ENCODE measurements at regions not wholly inside any gene's neighbourhood (a gene's known extent, or its start where the extent isn't known, plus 50 kb on each side); places are given as distances from the start of the nearest gene placed in this dataset.

DNA sequence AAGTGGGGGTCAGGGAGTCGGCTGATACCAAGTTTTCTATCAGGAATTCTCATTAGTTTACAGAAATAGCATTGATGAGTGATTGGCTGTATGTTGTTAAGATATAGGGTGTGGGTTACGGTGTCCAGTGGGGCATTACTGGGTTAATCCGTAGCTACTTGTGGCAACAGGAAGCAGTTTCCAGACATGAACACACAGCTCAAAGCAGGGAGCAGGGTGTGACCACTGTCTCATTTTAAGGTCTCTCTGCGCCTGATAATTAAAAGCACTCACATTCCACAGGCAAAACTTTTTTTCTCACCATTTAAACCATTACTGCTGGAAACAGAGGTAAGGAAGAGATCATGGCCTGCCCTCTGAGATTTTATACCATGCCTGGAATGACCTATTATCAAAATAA, 114.9 kb downstream of the SIK1 start:
- H3K27me3 ChIP-seq (ENCODE audit: insufficient read depth), result no peaks in the 10 kb centered on the region
- DNase-seq, result no peak
- no peak overlapping the region for H3K4me3 ChIP-seq (ENCODE audit: low read depth in 2 of 2, low read length in 1 of 2)
- H2AFZ ChIP-seq (ENCODE audit: low read depth), result no peak overlapping the region
- no peaks in the 10 kb centered on the region for H3K36me3 ChIP-seq (replicated peaks in 1 of 2; ENCODE audit: control insufficient read depth in 1 of 2, insufficient read depth in 2 of 2, low read length in 1 of 2)
- H3K79me2 ChIP-seq (ENCODE audit: insufficient read depth), result no peaks in the 10 kb centered on the region
- no peaks in the 10 kb centered on the region for H4K20me1 ChIP-seq (ENCODE audit: insufficient read depth)
- H3K9ac ChIP-seq, result no peak overlapping the region
- ChIA-PET CTCF (interaction anchor here (1.2 kb wide), 2 partner anchors 13 to 334 kb away, joined by 3 read pairs; no protein-coding TSS in a partner anchor), POLR2A (no interaction called here)
- H3K9me3 ChIP-seq, result no peaks in the 10 kb centered on the region
- peaks cover 0 to 4% of the 10 kb centered on the region in 2 experiments; a peak in 1 of 4 replicates for H3K4me1 ChIP-seq (ENCODE audit: control insufficient read depth in 1 of 2, insufficient read depth in 2 of 2, low read depth in 1 of 2, low read length in 1 of 2)
- TF ChIP-seq POLR2AphosphoS5 (IDR thresholded peaks at IDR 0.05; ENCODE audit: low read depth, low read length) (no peak), TAF1 (IDR thresholded peaks at IDR 0.05; ENCODE audit: borderline replicate concordance, low read depth, low read length) (no peak), RAD21 (IDR thresholded peaks at IDR 0.05; ENCODE audit: low read length) (no peak), SMC3 (IDR thresholded peaks at IDR 0.05; ENCODE audit: low read depth, low read length) (no peak), MXI1 (IDR thresholded peaks at IDR 0.05; ENCODE audit: low read depth, low read length) (no peak), NRF1 (IDR thresholded peaks at IDR 0.05; ENCODE audit: low read depth, low read length) (no peak), FOXJ3 (CRISPR knock-in tag; IDR thresholded peaks at IDR 0.05) (no peak), MEF2A (IDR thresholded peaks at IDR 0.05; ENCODE audit: borderline replicate concordance, low read depth) (no peak), JUND (IDR thresholded peaks at IDR 0.05) (no peak), FOSL2 (IDR thresholded peaks at IDR 0.05; ENCODE audit: borderline replicate concordance, low read depth) (no peak), CHD2 (IDR thresholded peaks at IDR 0.05; ENCODE audit: low read length, partially characterized antibody) (no peak), RFX5 (IDR thresholded peaks at IDR 0.05; ENCODE audit: low read length) (no peak), ELF1 (IDR thresholded peaks at IDR 0.05) (no peak), YY1 (IDR thresholded peaks at IDR 0.05; ENCODE audit: low read depth) (no peak)
- TF ChIP-seq, protein P1, sequence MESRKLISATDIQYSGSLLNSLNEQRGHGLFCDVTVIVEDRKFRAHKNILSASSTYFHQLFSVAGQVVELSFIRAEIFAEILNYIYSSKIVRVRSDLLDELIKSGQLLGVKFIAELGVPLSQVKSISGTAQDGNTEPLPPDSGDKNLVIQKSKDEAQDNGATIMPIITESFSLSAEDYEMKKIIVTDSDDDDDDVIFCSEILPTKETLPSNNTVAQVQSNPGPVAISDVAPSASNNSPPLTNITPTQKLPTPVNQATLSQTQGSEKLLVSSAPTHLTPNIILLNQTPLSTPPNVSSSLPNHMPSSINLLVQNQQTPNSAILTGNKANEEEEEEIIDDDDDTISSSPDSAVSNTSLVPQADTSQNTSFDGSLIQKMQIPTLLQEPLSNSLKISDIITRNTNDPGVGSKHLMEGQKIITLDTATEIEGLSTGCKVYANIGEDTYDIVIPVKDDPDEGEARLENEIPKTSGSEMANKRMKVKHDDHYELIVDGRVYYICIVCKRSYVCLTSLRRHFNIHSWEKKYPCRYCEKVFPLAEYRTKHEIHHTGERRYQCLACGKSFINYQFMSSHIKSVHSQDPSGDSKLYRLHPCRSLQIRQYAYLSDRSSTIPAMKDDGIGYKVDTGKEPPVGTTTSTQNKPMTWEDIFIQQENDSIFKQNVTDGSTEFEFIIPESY (IDR thresholded peaks at IDR 0.05; ENCODE audit: borderline replicate concordance, low read depth), result no peak
- TF ChIP-seq, protein P2, sequence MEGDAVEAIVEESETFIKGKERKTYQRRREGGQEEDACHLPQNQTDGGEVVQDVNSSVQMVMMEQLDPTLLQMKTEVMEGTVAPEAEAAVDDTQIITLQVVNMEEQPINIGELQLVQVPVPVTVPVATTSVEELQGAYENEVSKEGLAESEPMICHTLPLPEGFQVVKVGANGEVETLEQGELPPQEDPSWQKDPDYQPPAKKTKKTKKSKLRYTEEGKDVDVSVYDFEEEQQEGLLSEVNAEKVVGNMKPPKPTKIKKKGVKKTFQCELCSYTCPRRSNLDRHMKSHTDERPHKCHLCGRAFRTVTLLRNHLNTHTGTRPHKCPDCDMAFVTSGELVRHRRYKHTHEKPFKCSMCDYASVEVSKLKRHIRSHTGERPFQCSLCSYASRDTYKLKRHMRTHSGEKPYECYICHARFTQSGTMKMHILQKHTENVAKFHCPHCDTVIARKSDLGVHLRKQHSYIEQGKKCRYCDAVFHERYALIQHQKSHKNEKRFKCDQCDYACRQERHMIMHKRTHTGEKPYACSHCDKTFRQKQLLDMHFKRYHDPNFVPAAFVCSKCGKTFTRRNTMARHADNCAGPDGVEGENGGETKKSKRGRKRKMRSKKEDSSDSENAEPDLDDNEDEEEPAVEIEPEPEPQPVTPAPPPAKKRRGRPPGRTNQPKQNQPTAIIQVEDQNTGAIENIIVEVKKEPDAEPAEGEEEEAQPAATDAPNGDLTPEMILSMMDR (IDR thresholded peaks at IDR 0.05), result no peak
- no peaks in the 10 kb centered on the region for H3K9me2 ChIP-seq
- H3F3A ChIP-seq (replicated peaks; ENCODE audit: insufficient read depth), result no peaks in the 10 kb centered on the region
- no peak overlapping the region for H3K27ac ChIP-seq (ENCODE audit: low read depth in 2 of 2, low read length in 1 of 2)
- 52% methylated on average over 4 of the region's 4 CpGs for WGBS (ENCODE audit: low lambda C conversion rate)
- no peak overlapping the region for H3K4me2 ChIP-seq

DNA sequence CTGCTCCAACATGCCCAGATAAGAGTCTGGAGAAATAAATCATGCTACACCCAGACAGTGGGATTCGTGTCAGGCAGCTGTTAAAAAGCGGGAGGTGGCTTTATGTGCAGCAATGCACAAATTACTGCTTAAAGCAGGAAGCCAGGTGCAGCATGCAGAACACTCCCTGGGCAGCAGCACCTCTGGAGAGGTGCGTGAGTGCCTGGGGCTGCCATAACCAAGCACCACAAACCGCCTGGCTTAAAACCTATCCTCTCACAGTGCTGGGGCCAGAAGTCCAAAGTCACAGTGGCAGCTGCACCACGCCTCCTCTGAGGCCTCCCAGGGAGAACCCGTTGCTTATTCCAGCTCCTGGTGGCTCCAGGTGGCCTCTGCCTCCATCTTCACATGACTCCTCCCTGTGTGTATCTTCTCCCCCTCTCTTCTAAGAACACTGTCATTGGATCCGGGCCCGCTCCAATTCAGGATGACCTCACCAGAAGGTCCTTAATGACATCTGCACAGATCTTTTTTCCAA, 115.6 kb downstream of the SIK1 start:
- 55% methylated on average over 6 of the region's 8 CpGs for WGBS (ENCODE audit: low lambda C conversion rate)

More for the DNA sequence above, 115.6 kb downstream of the SIK1 start:
- H3K79me2 ChIP-seq (ENCODE audit: insufficient read depth), result no peaks in the 10 kb centered on the region
- CTCF ChIA-PET, result interaction anchor here (1.2 kb wide), 2 partner anchors 12 to 335 kb away, joined by 3 read pairs; no protein-coding TSS in a partner anchor
- POLR2A ChIA-PET, result no interaction called here
- peaks cover 0 to 4% of the 10 kb centered on the region in 2 experiments; a peak in 1 of 4 replicates for H3K4me1 ChIP-seq (ENCODE audit: control insufficient read depth in 1 of 2, insufficient read depth in 2 of 2, low read depth in 1 of 2, low read length in 1 of 2)
- no peak overlapping the region for H3K4me2 ChIP-seq
- H3K4me3 ChIP-seq (ENCODE audit: low read depth in 2 of 2, low read length in 1 of 2), result no peak overlapping the region
- no peaks in the 10 kb centered on the region for H3K27me3 ChIP-seq (ENCODE audit: insufficient read depth)
- no peaks in the 10 kb centered on the region for H3K36me3 ChIP-seq (replicated peaks in 1 of 2; ENCODE audit: control insufficient read depth in 1 of 2, insufficient read depth in 2 of 2, low read length in 1 of 2)
- TF ChIP-seq YY1 (IDR thresholded peaks at IDR 0.05; ENCODE audit: low read depth), result no peak
- TF ChIP-seq, protein P3, sequence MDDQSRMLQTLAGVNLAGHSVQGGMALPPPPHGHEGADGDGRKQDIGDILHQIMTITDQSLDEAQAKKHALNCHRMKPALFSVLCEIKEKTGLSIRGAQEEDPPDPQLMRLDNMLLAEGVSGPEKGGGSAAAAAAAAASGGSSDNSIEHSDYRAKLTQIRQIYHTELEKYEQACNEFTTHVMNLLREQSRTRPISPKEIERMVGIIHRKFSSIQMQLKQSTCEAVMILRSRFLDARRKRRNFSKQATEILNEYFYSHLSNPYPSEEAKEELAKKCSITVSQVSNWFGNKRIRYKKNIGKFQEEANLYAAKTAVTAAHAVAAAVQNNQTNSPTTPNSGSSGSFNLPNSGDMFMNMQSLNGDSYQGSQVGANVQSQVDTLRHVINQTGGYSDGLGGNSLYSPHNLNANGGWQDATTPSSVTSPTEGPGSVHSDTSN (IDR thresholded peaks at IDR 0.05), result no peak
- H3K27ac ChIP-seq (ENCODE audit: low read depth in 2 of 2, low read length in 1 of 2), result no peak overlapping the region
- H4K20me1 ChIP-seq (ENCODE audit: insufficient read depth), result no peaks in the 10 kb centered on the region
- DNase-seq, result no peak
- H3K9me2 ChIP-seq, result no peaks in the 10 kb centered on the region
- no peaks in the 10 kb centered on the region for H3F3A ChIP-seq (replicated peaks; ENCODE audit: insufficient read depth)
- no peak overlapping the region for H2AFZ ChIP-seq (ENCODE audit: low read depth)
- H3K9me3 ChIP-seq, result no peaks in the 10 kb centered on the region
- H3K9ac ChIP-seq, result no peak overlapping the region

All from SK-N-SH (cell line).